Spleen (tissue), 11 donors: ENCODE measurements at regions not wholly inside any gene's neighbourhood (a gene's known extent, or its start where the extent isn't known, plus 50 kb on each side); places are given as distances from the start of the nearest gene placed in this dataset.
A peak's percentile ranks its signal among the peaks of the same experiment; 100 is the strongest.

Source experiments
- DNase-seq: peaks from one replicate; pipeline ENCODE4 v3.0.0-alpha.2; 2020
- H3K27ac ChIP-seq, 8 donors: fragments of 200-600 bp; sonication (generic) in 7 of 8; 1 replicate in 4 of 8; 2 replicates in 4 of 8; pipeline versions ENCODE4 v1.5.0 to v1.8.0; 2016 to 2021; ENCODE audit warnings: inconsistent platforms in 4 of 8, mild to moderate bottlenecking in 4 of 8, moderate library complexity in 1 of 8
- H3K27me3 ChIP-seq, 7 donors: fragments of 200-600 bp; sonication (generic) in 6 of 7; replicated peaks in 1 of 7; 1 replicate in 4 of 7; 2 replicates in 3 of 7; pipeline versions ENCODE4 v1.5.0 to v1.8.0; 2016 to 2021; ENCODE audit warnings: inconsistent platforms in 3 of 7, mild to moderate bottlenecking in 1 of 7
- H3K36me3 ChIP-seq, 6 donors: fragments of 200-600 bp; sonication (generic) in 5 of 6; 1 replicate in 4 of 6; 2 replicates in 2 of 6; pipeline versions ENCODE4 v1.5.0 to v1.8.0; 2016 to 2021; ENCODE audit warnings: inconsistent platforms in 2 of 6
- H3K4me1 ChIP-seq, 6 donors: fragments of 200-600 bp; sonication (generic) in 5 of 6; 1 replicate in 3 of 6; 2 replicates in 3 of 6; pipeline versions ENCODE4 v1.5.0 to v1.8.0; 2016 to 2021; ENCODE audit warnings: inconsistent platforms in 3 of 6
- H3K4me3 ChIP-seq, 8 donors: fragments of 200-600 bp; sonication (generic) in 7 of 8; 1 replicate in 4 of 8; 2 replicates in 4 of 8; pipeline versions ENCODE4 v1.5.0 to v1.8.0; 2016 to 2021; ENCODE audit warnings: inconsistent platforms in 4 of 8, mild to moderate bottlenecking in 4 of 8, moderate library complexity in 2 of 8
- H3K9me3 ChIP-seq, 8 donors: fragments of 200-600 bp; sonication (generic) in 7 of 8; 1 replicate in 4 of 8; 2 replicates in 4 of 8; pipeline versions ENCODE4 v1.5.0 to v1.8.0; 2016 to 2021; ENCODE audit warnings: inconsistent platforms in 4 of 8
- CTCF ChIP-seq, 11 experiments: fragments of 200-600 bp in 7 of 11; fragments of 450-650 bp in 4 of 11; sonication (generic) in 4 of 11; IDR thresholded peaks in 8 of 11; conservative IDR thresholded peaks in 3 of 11; 1 replicate in 7 of 11; 2 replicates in 4 of 11; pipeline versions ENCODE4 v1.4.0 to v1.8.0; 2016 to 2021; ENCODE audit warnings: antibody characterized with exemption in 11 of 11, inconsistent platforms in 4 of 11, mild to moderate bottlenecking in 1 of 11
- POLR2A ChIP-seq, 3 donors: fragments of 450-650 bp; IDR thresholded peaks; one replicate each; pipeline ENCODE4 v1.5.1; 2017; ENCODE audit warnings: antibody characterized with exemption in 3 of 3, mild to moderate bottlenecking in 1 of 3
- POLR2AphosphoS5 ChIP-seq, 3 donors: sonication (generic); formaldehyde crosslinking; IDR thresholded peaks; one replicate each; pipeline ENCODE4 v1.5.1; 2017; ENCODE audit warnings: antibody characterized with exemption in 3 of 3
- WGBS, 5 donors: extraction: QIAGEN DNeasy Blood & Tissue Kit in 3 of 5; methylation state at CpG; one replicate each; pipeline versions ENCODE4 v1.1.5 to v1.1.7; 2013 to 2018; 5-methylcytosine and 5-hydroxymethylcytosine counted together
- intact Hi-C: fragments of 100-400 bp; cut with DNase I; formaldehyde crosslinking; loops from one replicate; pipeline ENCODE4 v1.15.0; 2023; ENCODE audit warnings: low total_unique reads
- donor health status: healthy with polysubstance abuse.
- donor health status: DM: no; HTN: no; CAD: no; lungs with moderate emphysema.
- donor health status: DM: no; HTN: no; CAD: no.
- donor health status: Bipolar disorder and iron deficiency.
- donor health status: healthy.
- donor health status: DM: no; HTN: no; CAD: no.
- donor health status: DM: yes; HTN: yes; CAD: no.

GRCh38 chr9:81532251-81532650, 157.1 kb downstream of the TLE1 start:
- DNase-seq, result no peak
- intact Hi-C loops, result no loop called here
- Histone ChIP-seq H3K27me3 (no peaks in the 10 kb centered on the region), H3K27ac (no peak overlapping the region), H3K4me3 (no peak overlapping the region), H3K4me1 (peaks cover 0 to 23% (median 13%) of the 10 kb centered on the region in 6 donors), H3K36me3 (no peaks in the 10 kb centered on the region), H3K9me3 (no peaks in the 10 kb centered on the region)
- TF ChIP-seq POLR2AphosphoS5 (IDR thresholded peaks at IDR 0.05) (no peak), POLR2A (IDR thresholded peaks at IDR 0.05) (no peak), CTCF (IDR thresholded peaks at IDR 0.05 in 8 of 11, conservative IDR thresholded peaks at IDR 0.05 in 3 of 11) (no peak)
- 85 to 93% (median 90%) methylated on average over 4 of the region's 4 CpGs for WGBS, 5 donors

- Histone ChIP-seq H3K36me3 (no peaks in the 10 kb centered on the region), H3K4me3 (no peak overlapping the region), H3K27me3 (no peaks in the 10 kb centered on the region), H3K9me3 (no peaks in the 10 kb centered on the region), H3K27ac (no peak overlapping the region), H3K4me1 (peaks cover 0 to 23% (median 13%) of the 10 kb centered on the region in 6 donors)
- TF ChIP-seq CTCF (IDR thresholded peaks at IDR 0.05 in 8 of 11, conservative IDR thresholded peaks at IDR 0.05 in 3 of 11), result no peak
- no peak for TF ChIP-seq POLR2AphosphoS5 (IDR thresholded peaks at IDR 0.05)
- TF ChIP-seq POLR2A (IDR thresholded peaks at IDR 0.05), result no peak
- intact Hi-C loops, result no loop called here
- WGBS, 5 donors, result 74 to 91% (median 80%) methylated on average over 6 of the region's 6 CpGs
- DNase-seq, result peak; percentile 72
Measured at GRCh38 chr9:81531511-81531910, 157.8 kb downstream of the TLE1 start.

- no peaks in the 10 kb centered on the region for H3K27me3 ChIP-seq
- H3K27ac ChIP-seq, result peak overlapping the region in 6 of 8 donors; percentile 53 to 79 (median 60)
- no peaks in the 10 kb centered on the region for H3K36me3 ChIP-seq
- TF ChIP-seq POLR2AphosphoS5 (IDR thresholded peaks at IDR 0.05) (no peak), CTCF (IDR thresholded peaks at IDR 0.05 in 8 of 11, conservative IDR thresholded peaks at IDR 0.05 in 3 of 11) (no peak), POLR2A (IDR thresholded peaks at IDR 0.05) (no peak)
- no peak overlapping the region for H3K4me3 ChIP-seq
- 86 to 93% (median 90%) methylated on average over 4 of the region's 4 CpGs for WGBS, 5 donors
- H3K9me3 ChIP-seq, result no peaks in the 10 kb centered on the region
- intact Hi-C loops, result no loop called here
- H3K4me1 ChIP-seq, result peaks cover 0 to 23% (median 13%) of the 10 kb centered on the region in 6 donors
- no peak for DNase-seq
Measured at GRCh38 chr9:81530846-81531245, 158.5 kb downstream of the TLE1 start.

- Histone ChIP-seq H3K36me3 (no peaks in the 10 kb centered on the region), H3K4me3 (peak overlapping the region in 1 of 8 donors; percentile 30), H3K9me3 (no peaks in the 10 kb centered on the region), H3K27me3 (no peaks in the 10 kb centered on the region), H3K27ac (peak overlapping the region; percentile 3 to 79 (median 60)), H3K4me1 (peaks cover 0 to 23% (median 13%) of the 10 kb centered on the region in 6 donors)
- 50 to 72% (median 58%) methylated on average over 5 of the region's 5 CpGs for WGBS, 5 donors
- TF ChIP-seq CTCF (IDR thresholded peaks at IDR 0.05 in 8 of 11, conservative IDR thresholded peaks at IDR 0.05 in 3 of 11), result no peak
- TF ChIP-seq POLR2AphosphoS5 (IDR thresholded peaks at IDR 0.05), result no peak
- no peak for TF ChIP-seq POLR2A (IDR thresholded peaks at IDR 0.05)
- intact Hi-C loops, result no loop called here
- no peak for DNase-seq
Measured at GRCh38 chr9:81530310-81530810, 159.0 kb downstream of the TLE1 start.
